PC-9 (cell line): ENCODE measurements at regions not wholly inside any gene's neighbourhood (a gene's known extent, or its start where the extent isn't known, plus 50 kb on each side); places are given as distances from the start of the nearest gene placed in this dataset.

Source experiments
- BruUV-seq: library from RNA; stranded (reverse); fragments of 400-500 nt; replicated peaks from 2 replicates; lab custom pipeline; 2021; lab: Mats Ljungman, UMichigan
- CTCF ChIA-PET: fragments of 300-600 bp; sonication (Branson Sonifier 250); formaldehyde crosslinking; loops from one replicate; lab custom pipeline; 2022; ENCODE audit warnings: antibody characterized with exemption; lab: Charles Lee
- POLR2A ChIA-PET: fragments of 300-600 bp; sonication (Branson Sonifier 250); formaldehyde crosslinking; loops from one replicate; lab custom pipeline; 2022; ENCODE audit warnings: antibody characterized with exemption; ENCODE audit not compliant: unreplicated experiment; lab: Charles Lee
- DNase-seq, 2 experiments: peaks; one replicate each; pipeline versions ENCODE4 v3.0.0 to v3.0.0-alpha.2; 2015 to 2022; ENCODE audit warnings: mixed read lengths in 1 of 2
- H2AFZ ChIP-seq: fragments of 200-600 bp; sonication (generic); 2 replicates; pipeline ENCODE4 v1.8.1; 2017; ENCODE audit warnings: antibody characterized with exemption
- H3F3A ChIP-seq: fragments of 200-600 bp; sonication (generic); 2 replicates; pipeline ENCODE4 v1.8.1; 2017; ENCODE audit warnings: antibody characterized with exemption, mild to moderate bottlenecking, low read depth; ENCODE audit not compliant: insufficient read depth
- H3K27ac ChIP-seq: fragments of 200-600 bp; sonication (generic); 2 replicates; pipeline ENCODE4 v1.6.1; 2016; ENCODE audit warnings: mixed run types
- H3K27me3 ChIP-seq: fragments of 200-600 bp; sonication (generic); 2 replicates; pipeline ENCODE4 v1.6.1; 2016; ENCODE audit warnings: low read depth, mixed run types; ENCODE audit not compliant: insufficient read depth
- H3K36me3 ChIP-seq: fragments of 200-600 bp; sonication (generic); 2 replicates; pipeline ENCODE4 v1.6.1; 2016; ENCODE audit warnings: low read depth, mixed run types
- H3K4me1 ChIP-seq: fragments of 200-600 bp; sonication (generic); replicated peaks from 2 replicates; pipeline ENCODE4 v1.6.1; 2016; ENCODE audit warnings: mixed run types; ENCODE audit not compliant: insufficient read depth
- H3K4me2 ChIP-seq: fragments of 200-600 bp; sonication (generic); 2 replicates; pipeline ENCODE4 v1.6.1; 2017; ENCODE audit warnings: mixed run types
- H3K4me3 ChIP-seq: fragments of 200-600 bp; sonication (generic); 2 replicates; pipeline ENCODE4 v1.6.1; 2016; ENCODE audit warnings: mixed run types
- H3K79me2 ChIP-seq: fragments of 200-600 bp; sonication (generic); 2 replicates; pipeline ENCODE4 v1.6.1; 2017; ENCODE audit warnings: low read depth, mixed run types
- H3K9me2 ChIP-seq: fragments of 200-600 bp; sonication (generic); 2 replicates; pipeline ENCODE4 v1.8.1; 2017; ENCODE audit warnings: mild to moderate bottlenecking; ENCODE audit not compliant: insufficient read depth
- H3K9me3 ChIP-seq: fragments of 200-600 bp; sonication (generic); 2 replicates; pipeline ENCODE4 v1.8.1; 2016; ENCODE audit warnings: low read depth; ENCODE audit not compliant: insufficient read depth
- H4K20me1 ChIP-seq: fragments of 200-600 bp; sonication (generic); 2 replicates; pipeline ENCODE4 v1.8.1; 2017; ENCODE audit not compliant: insufficient read depth
- CTCF ChIP-seq: fragments of 200-600 bp; sonication (generic); conservative IDR thresholded peaks from 2 replicates; pipeline ENCODE4 v1.6.1; 2017; ENCODE audit warnings: mixed run types, antibody characterized with exemption, mild to moderate bottlenecking, moderate library complexity
- EZH2 ChIP-seq: fragments of 200-600 bp; sonication (generic); IDR thresholded peaks from 2 replicates; pipeline ENCODE4 v1.8.0; 2017; ENCODE audit warnings: antibody characterized with exemption, low read depth
- intact Hi-C: fragments of 100-400 bp; cut with micrococcal nuclease; formaldehyde crosslinking; loops from one replicate; pipeline ENCODE4 v1.10.0; 2022; ENCODE audit not compliant: unreplicated experiment

GRCh38 chr5:160935776-160936175, 83.8 kb upstream of the ATP10B start:
- CTCF ChIA-PET = no interaction called here
- BruUV-seq = no TSS peak

GRCh38 chr5:160931283-160931682, 79.3 kb upstream of the ATP10B start:
- Histone ChIP-seq H3K27me3 (no peaks in the 10 kb centered on the region), H3K36me3 (no peaks in the 10 kb centered on the region), H3K9me3 (no peaks in the 10 kb centered on the region), H3K27ac (no peak overlapping the region), H3K4me2 (no peak overlapping the region), H4K20me1 (no peaks in the 10 kb centered on the region), H2AFZ (no peak overlapping the region), H3K4me3 (no peak overlapping the region), H3K79me2 (no peaks in the 10 kb centered on the region), H3K4me1 (peaks cover 17% of the 10 kb centered on the region; the same call in 1 of the 2 replicates), H3K9me2 (no peaks in the 10 kb centered on the region), H3F3A (no peaks in the 10 kb centered on the region)
- TF ChIP-seq EZH2 = no peak
- no peak for TF ChIP-seq CTCF
- DNase-seq = no peak
- POLR2A ChIA-PET = no interaction called here
- no TSS peak for BruUV-seq
- intact Hi-C loops = no loop called here
- CTCF ChIA-PET = no interaction called here

More at GRCh38 chr5:160935776-160936175, 83.8 kb upstream of the ATP10B start:
- intact Hi-C loops = no loop called here
- Histone ChIP-seq H4K20me1 (no peaks in the 10 kb centered on the region), H3K4me2 (no peak overlapping the region), H3K4me1 (peaks cover 19% of the 10 kb centered on the region), H3F3A (no peaks in the 10 kb centered on the region), H3K27me3 (no peaks in the 10 kb centered on the region), H3K9me2 (no peaks in the 10 kb centered on the region), H2AFZ (no peak overlapping the region), H3K79me2 (no peaks in the 10 kb centered on the region), H3K27ac (no peak overlapping the region), H3K4me3 (no peak overlapping the region), H3K9me3 (no peaks in the 10 kb centered on the region; the same call in 1 of the 2 replicates), H3K36me3 (no peaks in the 10 kb centered on the region)
- DNase-seq = no peak
- TF ChIP-seq EZH2 (no peak), CTCF (no peak)
- POLR2A ChIA-PET = no interaction called here

DNA sequence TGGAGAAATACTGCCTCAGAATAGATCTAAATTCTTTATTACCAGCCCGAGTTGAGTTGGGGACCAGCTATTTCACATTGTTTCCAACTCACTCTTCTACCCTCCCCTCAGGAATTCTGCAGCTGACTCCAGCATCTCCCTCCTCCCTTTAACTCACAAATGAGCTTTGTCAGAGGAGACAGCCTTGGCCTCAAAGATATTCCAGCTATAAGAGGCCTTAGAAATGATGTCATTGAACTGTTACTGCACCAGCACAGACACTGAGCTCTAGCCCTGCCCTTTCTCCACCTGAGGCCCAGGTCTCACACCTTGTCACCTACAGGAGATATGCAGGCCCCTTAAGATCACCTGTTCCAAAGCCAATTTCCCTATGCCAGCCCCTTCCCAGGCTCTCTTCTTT, 78.4 kb upstream of the ATP10B start:
- no peaks in the 10 kb centered on the region for H4K20me1 ChIP-seq

More for the DNA sequence above, 78.4 kb upstream of the ATP10B start:
- H3F3A ChIP-seq = no peaks in the 10 kb centered on the region
- peaks cover 17% of the 10 kb centered on the region; the same call in 1 of the 2 replicates for H3K4me1 ChIP-seq
- TF ChIP-seq EZH2 (no peak), CTCF (no peak)
- ChIA-PET CTCF (no interaction called here), POLR2A (no interaction called here)
- intact Hi-C loops = no loop called here
- H3K9me2 ChIP-seq = no peaks in the 10 kb centered on the region
- H3K27ac ChIP-seq = no peak overlapping the region
- H3K79me2 ChIP-seq = no peaks in the 10 kb centered on the region
- no peak for DNase-seq
- BruUV-seq = no TSS peak
- H3K4me2 ChIP-seq = no peak overlapping the region
- no peaks in the 10 kb centered on the region for H3K27me3 ChIP-seq
- no peaks in the 10 kb centered on the region for H3K9me3 ChIP-seq
- no peak overlapping the region for H2AFZ ChIP-seq
- H3K4me3 ChIP-seq = no peak overlapping the region
- no peaks in the 10 kb centered on the region for H3K36me3 ChIP-seq
